H1 (cell line): ENCODE measurements at regions not wholly inside any gene's neighbourhood (a gene's known extent, or its start where the extent isn't known, plus 50 kb on each side); places are given as distances from the start of the nearest gene placed in this dataset.

ENCODE experiments used
- CTCF ChIA-PET: fragments of 300-600 bp; sonication (Branson Sonifier 250); formaldehyde crosslinking; loops from one replicate; lab custom pipeline; 2021; ENCODE audit not compliant: partially characterized antibody; lab: Charles Lee
- POLR2A ChIA-PET: fragments of 300-600 bp; sonication (Branson Sonifier 250); formaldehyde crosslinking; loops from one replicate; lab custom pipeline; 2021; ENCODE audit warnings: inconsistent platforms; ENCODE audit not compliant: partially characterized antibody; lab: Charles Lee
- DNase-seq, 2 experiments: peaks; one replicate each; pipeline versions ENCODE4 v3.0.0 to v3.0.0-alpha.2; 2010 to 2022; ENCODE audit warnings: low spot score in 2 of 2, low read depth in 1 of 2, mixed read lengths in 1 of 2
- FAIRE-seq: peaks from 2 replicates; lab custom pipeline; 2011; peaks lifted over from hg19 to GRCh38; lab: Jason Lieb, UNC
- H2AFZ ChIP-seq: 2 replicates; pipeline ENCODE4 v1.8.1; 2012; ENCODE audit warnings: low read length, inconsistent platforms
- H2AK5ac ChIP-seq: 2 replicates; pipeline ENCODE4 v1.6.1; 2013; ENCODE audit warnings: low read depth, low read length
- H2BK120ac ChIP-seq: replicated peaks from 2 replicates; pipeline ENCODE3; 2013; ENCODE audit warnings: low read depth, low read length, inconsistent platforms
- H2BK12ac ChIP-seq: 2 replicates; pipeline ENCODE4 v1.6.1; 2013; ENCODE audit warnings: low read depth, low read length
- H2BK15ac ChIP-seq: 2 replicates; pipeline ENCODE4 v1.6.1; 2013; ENCODE audit warnings: low read length
- H2BK20ac ChIP-seq: 2 replicates; pipeline ENCODE4 v1.6.1; 2013; ENCODE audit warnings: low read length
- H2BK5ac ChIP-seq: 2 replicates; pipeline ENCODE4 v1.6.1; 2013; ENCODE audit warnings: low read depth, low read length
- H3K14ac ChIP-seq: 2 replicates; pipeline ENCODE4 v1.6.1; 2013; ENCODE audit warnings: inconsistent platforms; ENCODE audit not compliant: insufficient read length
- H3K18ac ChIP-seq: 2 replicates; pipeline ENCODE4 v1.6.1; 2013; ENCODE audit warnings: low read length; ENCODE audit errors: extremely low read depth
- H3K23ac ChIP-seq: 2 replicates; pipeline ENCODE4 v1.6.1; 2013; ENCODE audit warnings: inconsistent platforms; ENCODE audit not compliant: insufficient read length
- H3K23me2 ChIP-seq: 2 replicates; pipeline ENCODE4 v1.6.1; 2013; ENCODE audit warnings: low read depth, low read length
- H3K27ac ChIP-seq: 2 replicates; pipeline ENCODE4 v1.6.1; 2011; ENCODE audit warnings: low read depth, low read length, inconsistent platforms
- H3K27me3 ChIP-seq, 4 experiments: replicated peaks in 1 of 4; 1 replicate in 1 of 4; 2 replicates in 3 of 4; pipeline versions ENCODE4 v1.6.1 to v1.8.1; 2011 to 2013; ENCODE audit warnings: low read length in 3 of 4, mild to moderate bottlenecking in 3 of 4, inconsistent platforms in 2 of 4, mixed read lengths in 2 of 4, moderate library complexity in 1 of 4; ENCODE audit not compliant: control insufficient read depth in 3 of 4, insufficient read depth in 3 of 4; ENCODE audit errors: extremely low read depth in 1 of 4
- H3K36me3 ChIP-seq, 4 experiments: 2 replicates each; pipeline versions ENCODE4 v1.6.1 to v1.8.1; 2011 to 2013; ENCODE audit warnings: mild to moderate bottlenecking in 4 of 4, low read length in 3 of 4, moderate library complexity in 2 of 4, control low read depth in 1 of 4, inconsistent platforms in 1 of 4; ENCODE audit not compliant: insufficient read depth in 4 of 4, control insufficient read depth in 2 of 4
- H3K4ac ChIP-seq: replicated peaks from 2 replicates; pipeline ENCODE3; 2013; ENCODE audit warnings: low read length, low read depth, mixed read lengths, inconsistent platforms; ENCODE audit not compliant: insufficient read length
- H3K4me1 ChIP-seq, 4 experiments: replicated peaks in 1 of 4; 1 replicate in 1 of 4; 2 replicates in 3 of 4; pipeline versions ENCODE4 v1.6.1 to v1.8.1; 2011 to 2013; ENCODE audit warnings: low read length in 3 of 4, inconsistent platforms in 2 of 4, mixed read lengths in 1 of 4; ENCODE audit not compliant: insufficient read depth in 4 of 4, control insufficient read depth in 3 of 4
- H3K4me2 ChIP-seq, 2 experiments: 2 replicates each; pipeline versions ENCODE4 v1.6.1 to v1.8.1; 2011 to 2013; ENCODE audit warnings: low read depth in 2 of 2, low read length in 2 of 2, control low read depth in 1 of 2, inconsistent platforms in 1 of 2, mild to moderate bottlenecking in 1 of 2; ENCODE audit not compliant: insufficient read depth in 1 of 2
- H3K4me3 ChIP-seq, 4 experiments: fragments of 200-600, 300-600 bp in 1 of 4; sonication (generic), shearing (Covaris generic), sonication (Bioruptor Twin) in 1 of 4; 2 replicates each; pipeline versions ENCODE4 v1.5.1 to v1.8.1; 2011 to 2016; ENCODE audit warnings: low read length in 4 of 4, low read depth in 3 of 4, control low read depth in 2 of 4, inconsistent platforms in 2 of 4, mild to moderate bottlenecking in 2 of 4, mixed read lengths in 1 of 4, moderate library complexity in 1 of 4; ENCODE audit not compliant: insufficient read depth in 2 of 4; ENCODE audit errors: extremely low read depth in 1 of 4
- H3K56ac ChIP-seq: replicated peaks from 2 replicates; pipeline ENCODE3; 2013; ENCODE audit warnings: low read depth, mild to moderate bottlenecking, mixed read lengths, low read length, inconsistent platforms; ENCODE audit not compliant: insufficient read length
- H3K79me1 ChIP-seq: 2 replicates; pipeline ENCODE4 v1.6.1; 2013; ENCODE audit warnings: low read depth, low read length, control low read depth
- H3K79me2 ChIP-seq, 2 experiments: 2 replicates each; pipeline versions ENCODE4 v1.6.1 to v1.8.1; 2012 to 2013; ENCODE audit warnings: low read length in 2 of 2, mild to moderate bottlenecking in 2 of 2, inconsistent platforms in 1 of 2; ENCODE audit not compliant: insufficient read depth in 2 of 2, control insufficient read depth in 1 of 2
- H3K9ac ChIP-seq, 4 experiments: replicated peaks in 1 of 4; 1 replicate in 1 of 4; 2 replicates in 3 of 4; pipeline versions ENCODE4 v1.6.1 to v1.8.1; 2011 to 2013; ENCODE audit warnings: low read depth in 3 of 4, low read length in 3 of 4, control low read depth in 2 of 4, mild to moderate bottlenecking in 2 of 4, moderate library complexity in 2 of 4, inconsistent platforms in 1 of 4; ENCODE audit errors: extremely low read depth in 1 of 4
- H3K9me3 ChIP-seq, 2 experiments: 2 replicates each; pipeline versions ENCODE4 v1.6.1 to v1.8.1; 2012 to 2013; ENCODE audit warnings: mild to moderate bottlenecking in 2 of 2, moderate library complexity in 2 of 2, control low read depth in 1 of 2, inconsistent platforms in 1 of 2, low read depth in 1 of 2, low read length in 1 of 2, mixed read lengths in 1 of 2; ENCODE audit not compliant: insufficient read depth in 2 of 2
- H4K20me1 ChIP-seq, 2 experiments: replicated peaks in 1 of 2; 2 replicates each; pipeline versions ENCODE3 to v1.8.1; 2011 to 2013; ENCODE audit warnings: inconsistent platforms in 2 of 2, low read length in 2 of 2, mild to moderate bottlenecking in 1 of 2; ENCODE audit not compliant: insufficient read depth in 2 of 2, control insufficient read depth in 1 of 2
- H4K5ac ChIP-seq: 2 replicates; pipeline ENCODE4 v1.6.1; 2013; ENCODE audit warnings: low read length, low read depth, mixed read lengths, inconsistent platforms; ENCODE audit not compliant: insufficient read length
- H4K8ac ChIP-seq: 2 replicates; pipeline ENCODE4 v1.8.0; 2013; ENCODE audit warnings: mild to moderate bottlenecking, moderate library complexity, low read length, inconsistent platforms; ENCODE audit not compliant: insufficient read depth; ENCODE audit errors: extremely low read depth
- H4K91ac ChIP-seq: replicated peaks from 2 replicates; pipeline ENCODE3; 2013; ENCODE audit warnings: low read length, mixed read lengths, inconsistent platforms; ENCODE audit not compliant: insufficient read length
- CTCF ChIP-seq, 3 experiments: IDR thresholded peaks; 1 replicate in 2 of 3; 2 replicates in 1 of 3; pipeline versions ENCODE4 v1.5.1 to v1.6.1; 2011; ENCODE audit warnings: low read length in 3 of 3, mild to moderate bottlenecking in 3 of 3, inconsistent platforms in 2 of 3, low read depth in 1 of 3, moderate library complexity in 1 of 3; ENCODE audit not compliant: insufficient read depth in 1 of 3; ENCODE audit errors: control extremely low read depth in 1 of 3
- EZH2 ChIP-seq: fragments of 200-600 bp; sonication (generic); IDR thresholded peaks from 2 replicates; pipeline ENCODE4 v1.7.1; 2012; ENCODE audit warnings: low read depth, mild to moderate bottlenecking, moderate library complexity, low read length, inconsistent platforms; ENCODE audit not compliant: severe bottlenecking
- NRF1 ChIP-seq: IDR thresholded peaks from 2 replicates; pipeline ENCODE4 v1.6.1; 2011; ENCODE audit warnings: mild to moderate bottlenecking, low read depth, low read length, improper control_type of control experiment
- RBBP5 ChIP-seq: IDR thresholded peaks from 2 replicates; pipeline ENCODE4 v1.7.1; 2012; ENCODE audit warnings: low read depth, mild to moderate bottlenecking, inconsistent platforms, low read length, moderate library complexity, borderline replicate concordance
- TAF1 ChIP-seq: IDR thresholded peaks from 2 replicates; pipeline ENCODE4 v1.6.1; 2011; ENCODE audit warnings: mild to moderate bottlenecking, low read depth, low read length
- TEAD4 ChIP-seq: IDR thresholded peaks from 2 replicates; pipeline ENCODE4 v1.6.1; 2012; ENCODE audit warnings: low read depth, low read length, inconsistent platforms, mixed read lengths
- WGBS, 2 experiments: shearing (Covaris generic) in 1 of 2; methylation state at CpG; one replicate each; pipeline versions ENCODE4 v1.1.6 to v1.1.7; 2013 to 2015; ENCODE audit warnings: low lambda C conversion rate in 2 of 2, mixed read lengths in 2 of 2, inconsistent platforms in 1 of 2, low coverage in 1 of 2, missing lambda C conversion rate in 1 of 2; ENCODE audit not compliant: insufficient replicate concordance in 2 of 2, insufficient coverage in 1 of 2, insufficient read length in 1 of 2; ENCODE audit errors: extremely low coverage in 1 of 2, missing lambda C conversion rate in 1 of 2; 5-methylcytosine and 5-hydroxymethylcytosine counted together
- TF ChIP-seq, protein P1 (sequence below): IDR thresholded peaks from 2 replicates; pipeline ENCODE4 v1.6.1; 2011; ENCODE audit warnings: low read length, improper control_type of control experiment
- TF ChIP-seq, protein P2 (sequence below): IDR thresholded peaks from 2 replicates; pipeline ENCODE4 v1.6.1; 2012; ENCODE audit warnings: low read length, inconsistent platforms

- Histone ChIP-seq H4K91ac (no peak overlapping the region), H3K23ac (no peak overlapping the region), H2AK5ac (no peak overlapping the region), H3K9ac (no peak overlapping the region), H4K20me1 (no peaks in the 10 kb centered on the region), H4K5ac (no peak overlapping the region), H3K27me3 (no peaks in the 10 kb centered on the region), H3K27ac (no peak overlapping the region), H2BK15ac (0 out of 2 replicates have a peak overlapping the region, but pooled peaks have one; percentile 18), H3K79me2 (no peaks in the 10 kb centered on the region), H3K23me2 (no peaks in the 10 kb centered on the region), H2AFZ (peak overlapping the region; percentile 81; the same call in 1 of the 2 replicates), H3K4ac (no peak overlapping the region), H2BK120ac (no peak overlapping the region), H2BK5ac (peak overlapping the region; percentile 52; the same call in 1 of the 2 replicates), H2BK20ac (no peak overlapping the region), H3K9me3 (no peaks in the 10 kb centered on the region), H3K4me3 (no peak overlapping the region), H3K18ac (no peak overlapping the region), H3K14ac (no peak overlapping the region), H3K4me1 (peaks cover 0 to 4% (median 0%) of the 10 kb centered on the region in 4 experiments; a peak in 3 of 7 replicates), H4K8ac (no peak overlapping the region; the same call in 1 of the 2 replicates), H3K36me3 (no peaks in the 10 kb centered on the region), H2BK12ac (peak overlapping the region; percentile 50; the same call in 1 of the 2 replicates), H3K79me1 (no peaks in the 10 kb centered on the region), H3K4me2 (peak overlapping the region in 1 of 2 experiments; percentile 17; a peak in 1 of 4 replicates), H3K56ac (no peak overlapping the region)
- CTCF ChIA-PET = interaction anchor here (1.1 to 6.4 kb wide), 3 partner anchors 14 to 48 kb away, joined by 3 to 37 read pairs (median 4); no protein-coding TSS in a partner anchor
- 91% methylated on average over 5 of the region's 5 CpGs; no CpG with 5 or more reads in 1 of the 2 experiments for WGBS, 2 experiments
- POLR2A ChIA-PET = no interaction called here
- DNase-seq (no peak), FAIRE-seq (no peak)
- TF ChIP-seq EZH2 (no peak), TEAD4 (no peak), TAF1 (no peak), NRF1 (no peak), CTCF (IDR thresholded peaks at IDR 0.05; ENCODE audit: control extremely low read depth in 1 of 3, insufficient read depth in 1 of 3, low read depth in 1 of 3, low read length in 3 of 3) (no peak), RBBP5 (no peak)
- TF ChIP-seq, protein P1, sequence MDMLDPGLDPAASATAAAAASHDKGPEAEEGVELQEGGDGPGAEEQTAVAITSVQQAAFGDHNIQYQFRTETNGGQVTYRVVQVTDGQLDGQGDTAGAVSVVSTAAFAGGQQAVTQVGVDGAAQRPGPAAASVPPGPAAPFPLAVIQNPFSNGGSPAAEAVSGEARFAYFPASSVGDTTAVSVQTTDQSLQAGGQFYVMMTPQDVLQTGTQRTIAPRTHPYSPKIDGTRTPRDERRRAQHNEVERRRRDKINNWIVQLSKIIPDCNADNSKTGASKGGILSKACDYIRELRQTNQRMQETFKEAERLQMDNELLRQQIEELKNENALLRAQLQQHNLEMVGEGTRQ = no peak
- TF ChIP-seq, protein P2, sequence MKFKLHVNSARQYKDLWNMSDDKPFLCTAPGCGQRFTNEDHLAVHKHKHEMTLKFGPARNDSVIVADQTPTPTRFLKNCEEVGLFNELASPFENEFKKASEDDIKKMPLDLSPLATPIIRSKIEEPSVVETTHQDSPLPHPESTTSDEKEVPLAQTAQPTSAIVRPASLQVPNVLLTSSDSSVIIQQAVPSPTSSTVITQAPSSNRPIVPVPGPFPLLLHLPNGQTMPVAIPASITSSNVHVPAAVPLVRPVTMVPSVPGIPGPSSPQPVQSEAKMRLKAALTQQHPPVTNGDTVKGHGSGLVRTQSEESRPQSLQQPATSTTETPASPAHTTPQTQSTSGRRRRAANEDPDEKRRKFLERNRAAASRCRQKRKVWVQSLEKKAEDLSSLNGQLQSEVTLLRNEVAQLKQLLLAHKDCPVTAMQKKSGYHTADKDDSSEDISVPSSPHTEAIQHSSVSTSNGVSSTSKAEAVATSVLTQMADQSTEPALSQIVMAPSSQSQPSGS = no peak
Observed at GRCh38 chr22:36084717-36085116, 56.1 kb upstream of the RBFOX2 start.
